GM12878 (cell line): ENCODE measurements at regions not wholly inside any gene's neighbourhood (a gene's known extent, or its start where the extent isn't known, plus 50 kb on each side); places are given as distances from the start of the nearest gene placed in this dataset.

ENCODE experiments used
- CTCF ChIP-seq, 3 experiments: IDR thresholded peaks in 2 of 3; conservative IDR thresholded peaks in 1 of 3; 2 replicates each; pipeline ENCODE4 v1.5.1; 2011; ENCODE audit warnings: low read depth in 3 of 3, low read length in 3 of 3, mild to moderate bottlenecking in 3 of 3, control low read depth in 2 of 3, moderate library complexity in 2 of 3, inconsistent platforms in 1 of 3, mixed read lengths in 1 of 3; ENCODE audit not compliant: control insufficient read depth in 2 of 3, insufficient read depth in 1 of 3; ENCODE audit errors: extremely low read depth in 1 of 3
- EZH2 ChIP-seq: IDR thresholded peaks from 2 replicates; pipeline ENCODE4 v1.6.1; 2012; ENCODE audit warnings: low read depth, mild to moderate bottlenecking, control low read depth, inconsistent platforms, low read length, borderline replicate concordance; ENCODE audit not compliant: control insufficient read depth
- HDAC6 ChIP-seq: fragments of 200-600 bp; sonication (generic); IDR thresholded peaks from one replicate; pipeline ENCODE4 v1.8.0; 2017; ENCODE audit warnings: antibody characterized with exemption; ENCODE audit not compliant: unreplicated experiment
- IRF3 ChIP-seq: fragments of 450-650 bp; IDR thresholded peaks from 2 replicates; pipeline ENCODE4 v1.6.1; 2014; ENCODE audit warnings: mild to moderate bottlenecking
- RFX5 ChIP-seq: IDR thresholded peaks from 2 replicates; pipeline ENCODE4 v1.6.1; 2011; ENCODE audit warnings: low read depth, low read length, improper control_type of control experiment
- TCF7 ChIP-seq: IDR thresholded peaks from 2 replicates; pipeline ENCODE4 v1.6.1; 2014; ENCODE audit warnings: antibody characterized with exemption, borderline replicate concordance

- TF ChIP-seq RFX5 (no peak), CTCF (IDR thresholded peaks at IDR 0.05 in 2 of 3, conservative IDR thresholded peaks at IDR 0.05 in 1 of 3; ENCODE audit: control insufficient read depth in 2 of 3, extremely low read depth in 1 of 3, insufficient read depth in 1 of 3, low read depth in 3 of 3, low read length in 3 of 3) (no peak), TCF7 (no peak), IRF3 (no peak), EZH2 (no peak), HDAC6 (no peak)
Measured at GRCh38 chr4:186935901-186936300, 212.2 kb upstream of the FAT1 start.
